ENCODE measurements at regions not wholly inside any gene's neighbourhood (a gene's known extent, or its start where the extent isn't known, plus 50 kb on each side); places are given as distances from the start of the nearest gene placed in this dataset.

- POLR2A ChIA-PET (ENCODE audit: low non-redundant PET) = no interaction called here
- DNase-seq (ENCODE audit: low spot score) = no peak
- CTCF ChIA-PET = no interaction called here
- TF ChIP-seq CTCF (conservative IDR thresholded peaks at IDR 0.05; ENCODE audit: low read depth) = no peak
- no peak overlapping the region for H3K27ac ChIP-seq
Measured at GRCh38 chr16:20216591-20217217, 110.6 kb downstream of the GP2 start.

GRCh38 chr16:20214401-20214800 is 112.9 kb downstream of the GP2 start:
- no peak for TF ChIP-seq CTCF (conservative IDR thresholded peaks at IDR 0.05; ENCODE audit: low read depth)
- no peak for DNase-seq (ENCODE audit: low spot score)
- ChIA-PET POLR2A (ENCODE audit: low non-redundant PET) (no interaction called here), CTCF (no interaction called here)
- no peak overlapping the region for H3K27ac ChIP-seq

- TF ChIP-seq CTCF (conservative IDR thresholded peaks at IDR 0.05; ENCODE audit: low read depth) = no peak
- ChIA-PET CTCF (no interaction called here), POLR2A (ENCODE audit: low non-redundant PET) (no interaction called here)
- DNase-seq (ENCODE audit: low spot score) = no peak
- H3K27ac ChIP-seq = no peak overlapping the region
Measured at GRCh38 chr16:20203272-20203671, 124.0 kb downstream of the GP2 start.

GRCh38 chr16:20202747-20203146 is 124.6 kb downstream of the GP2 start:
- CTCF ChIA-PET = no interaction called here
- POLR2A ChIA-PET (ENCODE audit: low non-redundant PET) = no interaction called here
- no peak overlapping the region for H3K27ac ChIP-seq
- no peak for DNase-seq (ENCODE audit: low spot score)
- no peak for TF ChIP-seq CTCF (conservative IDR thresholded peaks at IDR 0.05; ENCODE audit: low read depth)

GRCh38 chr16:20192801-20193200 is 119.1 kb upstream of the GPR139 start:
- no peak overlapping the region for H3K27ac ChIP-seq
- DNase-seq (ENCODE audit: low spot score) = no peak
- TF ChIP-seq CTCF (conservative IDR thresholded peaks at IDR 0.05; ENCODE audit: low read depth) = no peak
- CTCF ChIA-PET = interaction anchor here (0.6 kb wide), 1 partner anchor 50 kb away, joined by 3 read pairs; no protein-coding TSS in a partner anchor
- POLR2A ChIA-PET (ENCODE audit: low non-redundant PET) = no interaction called here

GRCh38 chr16:20191566-20191965 is 117.9 kb upstream of the GPR139 start:
- POLR2A ChIA-PET (ENCODE audit: low non-redundant PET) = no interaction called here
- DNase-seq (ENCODE audit: low spot score) = no peak
- no peak overlapping the region for H3K27ac ChIP-seq
- no peak for TF ChIP-seq CTCF (conservative IDR thresholded peaks at IDR 0.05; ENCODE audit: low read depth)
- CTCF ChIA-PET = interaction anchor here (0.7 kb wide), 1 partner anchor 9 kb away, joined by 4 read pairs; no protein-coding TSS in a partner anchor

All from RWPE1 (cell line).